GM23338 (cell line): ENCODE measurements at regions not wholly inside any gene's neighbourhood (a gene's known extent, or its start where the extent isn't known, plus 50 kb on each side); places are given as distances from the start of the nearest gene placed in this dataset.

Source experiments
- CREB1 ChIP-seq: fragments of 250-450 bp; sonication (Bioruptor Pico); IDR thresholded peaks from 2 replicates; pipeline ENCODE4 v1.5.0; 2020; ENCODE audit warnings: low read depth, mild to moderate bottlenecking, moderate library complexity
- EZH2 ChIP-seq: fragments of 200-600 bp; sonication (generic); IDR thresholded peaks from one replicate; pipeline ENCODE4 v1.8.0; 2017; ENCODE audit warnings: antibody characterized with exemption, mild to moderate bottlenecking, low read depth; ENCODE audit not compliant: unreplicated experiment
- EZH2phosphoT487 ChIP-seq: fragments of 200-600 bp; sonication (generic); IDR thresholded peaks from one replicate; pipeline ENCODE4 v1.8.1; 2018; ENCODE audit warnings: antibody characterized with exemption; ENCODE audit not compliant: unreplicated experiment
- POLR2AphosphoS5 ChIP-seq: IDR thresholded peaks from 2 replicates; pipeline ENCODE4 v1.6.1; 2016; ENCODE audit warnings: antibody characterized with exemption, low read depth
- TF ChIP-seq, protein P1 (sequence below), 2 experiments: fragments of 200-600 bp in 1 of 2; sonication (generic) in 1 of 2; conservative IDR thresholded peaks; 2 replicates each; pipeline versions ENCODE4 v1.5.1 to v1.6.1; 2016 to 2017; ENCODE audit warnings: antibody characterized with exemption in 2 of 2, low read depth in 2 of 2, mild to moderate bottlenecking in 2 of 2, moderate library complexity in 1 of 2
- TF ChIP-seq, protein P2 (sequence below): IDR thresholded peaks from one replicate; pipeline ENCODE4 v1.6.1; 2018; ENCODE audit warnings: antibody characterized with exemption; ENCODE audit not compliant: unreplicated experiment

DNA sequence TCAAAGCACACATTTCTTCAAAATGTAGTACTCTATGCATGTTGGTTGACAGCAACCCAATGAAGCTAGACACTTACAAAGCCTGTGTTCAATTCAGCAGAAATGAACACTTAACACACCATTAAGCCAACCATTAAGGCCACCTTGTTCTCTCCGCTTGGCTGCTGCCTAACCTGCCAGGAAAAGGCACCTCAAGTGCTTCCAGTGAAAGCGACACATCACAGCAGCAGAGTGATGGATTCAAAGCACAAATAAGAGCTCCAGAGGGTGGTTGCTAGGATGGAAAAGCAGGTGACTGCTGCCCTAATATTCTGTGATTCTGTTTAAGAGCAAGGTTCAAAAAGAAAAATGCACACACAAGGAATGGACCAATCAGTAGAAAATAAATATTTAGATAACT, 81.5 kb upstream of the GNAI1 start:
- TF ChIP-seq CREB1 (CRISPR knock-in tag), result no peak
- TF ChIP-seq, protein P1, sequence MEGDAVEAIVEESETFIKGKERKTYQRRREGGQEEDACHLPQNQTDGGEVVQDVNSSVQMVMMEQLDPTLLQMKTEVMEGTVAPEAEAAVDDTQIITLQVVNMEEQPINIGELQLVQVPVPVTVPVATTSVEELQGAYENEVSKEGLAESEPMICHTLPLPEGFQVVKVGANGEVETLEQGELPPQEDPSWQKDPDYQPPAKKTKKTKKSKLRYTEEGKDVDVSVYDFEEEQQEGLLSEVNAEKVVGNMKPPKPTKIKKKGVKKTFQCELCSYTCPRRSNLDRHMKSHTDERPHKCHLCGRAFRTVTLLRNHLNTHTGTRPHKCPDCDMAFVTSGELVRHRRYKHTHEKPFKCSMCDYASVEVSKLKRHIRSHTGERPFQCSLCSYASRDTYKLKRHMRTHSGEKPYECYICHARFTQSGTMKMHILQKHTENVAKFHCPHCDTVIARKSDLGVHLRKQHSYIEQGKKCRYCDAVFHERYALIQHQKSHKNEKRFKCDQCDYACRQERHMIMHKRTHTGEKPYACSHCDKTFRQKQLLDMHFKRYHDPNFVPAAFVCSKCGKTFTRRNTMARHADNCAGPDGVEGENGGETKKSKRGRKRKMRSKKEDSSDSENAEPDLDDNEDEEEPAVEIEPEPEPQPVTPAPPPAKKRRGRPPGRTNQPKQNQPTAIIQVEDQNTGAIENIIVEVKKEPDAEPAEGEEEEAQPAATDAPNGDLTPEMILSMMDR (conservative IDR thresholded peaks at IDR 0.05; ENCODE audit: low read depth in 2 of 2), result no peak
- no peak for TF ChIP-seq POLR2AphosphoS5
- TF ChIP-seq EZH2phosphoT487, result no peak
- TF ChIP-seq EZH2, result no peak
- TF ChIP-seq, protein P2, sequence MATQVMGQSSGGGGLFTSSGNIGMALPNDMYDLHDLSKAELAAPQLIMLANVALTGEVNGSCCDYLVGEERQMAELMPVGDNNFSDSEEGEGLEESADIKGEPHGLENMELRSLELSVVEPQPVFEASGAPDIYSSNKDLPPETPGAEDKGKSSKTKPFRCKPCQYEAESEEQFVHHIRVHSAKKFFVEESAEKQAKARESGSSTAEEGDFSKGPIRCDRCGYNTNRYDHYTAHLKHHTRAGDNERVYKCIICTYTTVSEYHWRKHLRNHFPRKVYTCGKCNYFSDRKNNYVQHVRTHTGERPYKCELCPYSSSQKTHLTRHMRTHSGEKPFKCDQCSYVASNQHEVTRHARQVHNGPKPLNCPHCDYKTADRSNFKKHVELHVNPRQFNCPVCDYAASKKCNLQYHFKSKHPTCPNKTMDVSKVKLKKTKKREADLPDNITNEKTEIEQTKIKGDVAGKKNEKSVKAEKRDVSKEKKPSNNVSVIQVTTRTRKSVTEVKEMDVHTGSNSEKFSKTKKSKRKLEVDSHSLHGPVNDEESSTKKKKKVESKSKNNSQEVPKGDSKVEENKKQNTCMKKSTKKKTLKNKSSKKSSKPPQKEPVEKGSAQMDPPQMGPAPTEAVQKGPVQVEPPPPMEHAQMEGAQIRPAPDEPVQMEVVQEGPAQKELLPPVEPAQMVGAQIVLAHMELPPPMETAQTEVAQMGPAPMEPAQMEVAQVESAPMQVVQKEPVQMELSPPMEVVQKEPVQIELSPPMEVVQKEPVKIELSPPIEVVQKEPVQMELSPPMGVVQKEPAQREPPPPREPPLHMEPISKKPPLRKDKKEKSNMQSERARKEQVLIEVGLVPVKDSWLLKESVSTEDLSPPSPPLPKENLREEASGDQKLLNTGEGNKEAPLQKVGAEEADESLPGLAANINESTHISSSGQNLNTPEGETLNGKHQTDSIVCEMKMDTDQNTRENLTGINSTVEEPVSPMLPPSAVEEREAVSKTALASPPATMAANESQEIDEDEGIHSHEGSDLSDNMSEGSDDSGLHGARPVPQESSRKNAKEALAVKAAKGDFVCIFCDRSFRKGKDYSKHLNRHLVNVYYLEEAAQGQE, result no peak
